Suprapubic skin (tissue), 4 donors: ENCODE measurements at regions not wholly inside any gene's neighbourhood (a gene's known extent, or its start where the extent isn't known, plus 50 kb on each side); places are given as distances from the start of the nearest gene placed in this dataset.

Experiments used
- DNase-seq, 2 donors: peaks; one replicate each; pipeline ENCODE4 v3.0.0-alpha.2; 2019; ENCODE audit warnings: low spot score in 2 of 2
- H3K27ac ChIP-seq: fragments of 200-600 bp; sonication (generic); one replicate; pipeline ENCODE4 v1.5.1; 2019
- H3K27me3 ChIP-seq: fragments of 200-600 bp; sonication (generic); one replicate; pipeline ENCODE4 v1.5.1; 2019
- H3K36me3 ChIP-seq: fragments of 200-600 bp; sonication (generic); one replicate; pipeline ENCODE4 v1.5.1; 2019
- H3K4me1 ChIP-seq: fragments of 200-600 bp; sonication (generic); one replicate; pipeline ENCODE4 v1.5.1; 2019
- H3K4me3 ChIP-seq: fragments of 200-600 bp; sonication (generic); one replicate; pipeline ENCODE4 v1.5.1; 2019; ENCODE audit warnings: mild to moderate bottlenecking
- H3K9me3 ChIP-seq: fragments of 200-600 bp; sonication (generic); one replicate; pipeline ENCODE4 v1.5.1; 2019
- CTCF ChIP-seq, 2 donors: fragments of 200-600 bp in 1 of 2; fragments of 450-650 bp in 1 of 2; sonication (generic) in 1 of 2; IDR thresholded peaks; one replicate each; pipeline ENCODE4 v1.5.1; 2016 to 2019; ENCODE audit warnings: antibody characterized with exemption in 2 of 2, mild to moderate bottlenecking in 1 of 2, moderate library complexity in 1 of 2
- EP300 ChIP-seq: sonication (generic); formaldehyde crosslinking; IDR thresholded peaks from one replicate; pipeline ENCODE4 v1.6.1; 2017; ENCODE audit warnings: antibody characterized with exemption
- POLR2A ChIP-seq, 2 donors: fragments of 450-650 bp; IDR thresholded peaks; one replicate each; pipeline ENCODE4 v1.6.1; 2017; ENCODE audit warnings: antibody characterized with exemption in 2 of 2, mild to moderate bottlenecking in 2 of 2, moderate library complexity in 2 of 2
- POLR2AphosphoS5 ChIP-seq, 3 donors: sonication (generic); formaldehyde crosslinking; IDR thresholded peaks; one replicate each; pipeline ENCODE4 v1.6.1; 2017; ENCODE audit warnings: antibody characterized with exemption in 3 of 3
- WGBS: methylation state at CpG from one replicate; pipeline ENCODE4 v1.1.5; 2018; 5-methylcytosine and 5-hydroxymethylcytosine counted together

GRCh38 chr2:23327416-23327815 is 57.6 kb upstream of the KLHL29 start:
- H3K4me1 ChIP-seq: no peaks in the 10 kb centered on the region
- no peaks in the 10 kb centered on the region for H3K36me3 ChIP-seq
- no peak overlapping the region for H3K4me3 ChIP-seq
- TF ChIP-seq CTCF (IDR thresholded peaks at IDR 0.05) (no peak), POLR2A (IDR thresholded peaks at IDR 0.05) (no peak), POLR2AphosphoS5 (IDR thresholded peaks at IDR 0.05) (no peak), EP300 (no peak)
- WGBS: 96% methylated on average over 2 of the region's 5 CpGs
- no peak for DNase-seq
- no peak overlapping the region for H3K27ac ChIP-seq
- H3K9me3 ChIP-seq: no peaks in the 10 kb centered on the region
- H3K27me3 ChIP-seq: peaks cover 18% of the 10 kb centered on the region

- Histone ChIP-seq H3K36me3 (no peaks in the 10 kb centered on the region), H3K27me3 (peaks cover 18% of the 10 kb centered on the region), H3K27ac (no peak overlapping the region), H3K4me1 (no peaks in the 10 kb centered on the region), H3K4me3 (no peak overlapping the region), H3K9me3 (no peaks in the 10 kb centered on the region)
- TF ChIP-seq POLR2AphosphoS5 (IDR thresholded peaks at IDR 0.05) (no peak), CTCF (IDR thresholded peaks at IDR 0.05) (no peak), EP300 (no peak), POLR2A (IDR thresholded peaks at IDR 0.05) (no peak)
- DNase-seq: no peak
- WGBS: 64% methylated on average over 3 of the region's 3 CpGs
Measured at GRCh38 chr2:23327887-23328286, 57.1 kb upstream of the KLHL29 start.

GRCh38 chr2:23330214-23330613 is 54.8 kb upstream of the KLHL29 start:
- no peak overlapping the region for H3K27ac ChIP-seq
- no peaks in the 10 kb centered on the region for H3K36me3 ChIP-seq
- 42% methylated on average over 5 of the region's 5 CpGs for WGBS
- TF ChIP-seq POLR2A (IDR thresholded peaks at IDR 0.05) (no peak), POLR2AphosphoS5 (IDR thresholded peaks at IDR 0.05) (no peak), EP300 (no peak), CTCF (IDR thresholded peaks at IDR 0.05) (no peak)
- peaks cover 18% of the 10 kb centered on the region for H3K27me3 ChIP-seq
- no peaks in the 10 kb centered on the region for H3K9me3 ChIP-seq
- H3K4me1 ChIP-seq: no peaks in the 10 kb centered on the region
- H3K4me3 ChIP-seq: no peak overlapping the region
- DNase-seq: no peak
